SU-DHL-6 (cell line): ENCODE measurements at regions not wholly inside any gene's neighbourhood (a gene's known extent, or its start where the extent isn't known, plus 50 kb on each side); places are given as distances from the start of the nearest gene placed in this dataset.

ENCODE experiments used
- H2AFZ ChIP-seq: fragments of 200-600 bp; sonication (generic); 2 replicates; pipeline ENCODE4 v1.6.1; 2014; ENCODE audit warnings: low read depth, mild to moderate bottlenecking, moderate library complexity, mixed read lengths, antibody characterized with exemption, low read length; ENCODE audit not compliant: severe bottlenecking
- H3F3A ChIP-seq: fragments of 200-600 bp; shearing (Covaris generic); 2 replicates; pipeline ENCODE4 v1.6.0; 2016; ENCODE audit warnings: antibody characterized with exemption, mild to moderate bottlenecking; ENCODE audit not compliant: insufficient read depth
- H3K27ac ChIP-seq: fragments of 200-600 bp; sonication (generic); 2 replicates; pipeline ENCODE4 v1.5.1; 2016; ENCODE audit warnings: low read depth, mild to moderate bottlenecking, low read length, moderate library complexity, mixed read lengths
- H3K27me3 ChIP-seq: fragments of 200-600 bp; sonication (generic), shearing (Covaris generic); 2 replicates; pipeline ENCODE4 v1.6.0; 2014; ENCODE audit warnings: mild to moderate bottlenecking, low read length
- H3K36me3 ChIP-seq: fragments of 200-600 bp; sonication (generic); 2 replicates; pipeline ENCODE4 v1.6.1; 2014; ENCODE audit warnings: mild to moderate bottlenecking, low read length, mixed read lengths
- H3K4me2 ChIP-seq: fragments of 300-600, 200-600 bp; shearing (Covaris generic), sonication (generic); 2 replicates; pipeline ENCODE4 v1.6.0; 2014; ENCODE audit warnings: low read length, low read depth, mild to moderate bottlenecking; ENCODE audit not compliant: poor library complexity, severe bottlenecking
- H3K4me3 ChIP-seq: fragments of 200-600 bp; sonication (generic); 2 replicates; pipeline ENCODE4 v1.5.1; 2014; ENCODE audit warnings: antibody characterized with exemption, low read length, mild to moderate bottlenecking, mixed read lengths; ENCODE audit not compliant: insufficient read depth, poor library complexity, severe bottlenecking
- H3K79me2 ChIP-seq: fragments of 200-600 bp; sonication (generic); 2 replicates; pipeline ENCODE4 v1.6.1; 2014; ENCODE audit warnings: mild to moderate bottlenecking, low read length, moderate library complexity; ENCODE audit not compliant: insufficient read depth
- H3K9ac ChIP-seq: fragments of 200-600 bp; sonication (generic); 2 replicates; pipeline ENCODE4 v1.7.0; 2014; ENCODE audit warnings: mild to moderate bottlenecking, low read length
- H3K9me2 ChIP-seq: fragments of 200-600 bp; sonication (generic); replicated peaks from 2 replicates; pipeline ENCODE4 v1.6.1; 2014; ENCODE audit warnings: low read length; ENCODE audit not compliant: insufficient read depth
- H3K9me3 ChIP-seq: fragments of 200-600 bp; sonication (generic); 2 replicates; pipeline ENCODE4 v1.6.1; 2014; ENCODE audit warnings: low read length, mixed read lengths; ENCODE audit not compliant: insufficient read depth
- H4K20me1 ChIP-seq: fragments of 200-600 bp; sonication (generic); 2 replicates; pipeline ENCODE4 v1.6.1; 2014; ENCODE audit warnings: low read depth, mild to moderate bottlenecking, antibody characterized with exemption, low read length, moderate library complexity, mixed read lengths
- EZH2phosphoT487 ChIP-seq: fragments of 200-600 bp; sonication (generic), shearing (Covaris generic); conservative IDR thresholded peaks from 2 replicates; pipeline ENCODE4 v1.6.1; 2018; ENCODE audit warnings: mild to moderate bottlenecking, antibody characterized with exemption, low read length, moderate library complexity, mixed read lengths
- TF ChIP-seq, protein P1 (sequence below): fragments of 200-600 bp; sonication (generic); IDR thresholded peaks from one replicate; pipeline ENCODE4 v1.5.1; 2017; ENCODE audit warnings: antibody characterized with exemption, mild to moderate bottlenecking, low read length, moderate library complexity; ENCODE audit not compliant: insufficient read depth, poor library complexity, severe bottlenecking

GRCh38 chr4:137703195-137703594 lies 170.9 kb upstream of the PCDH18 start:
- H3K9me2 ChIP-seq, result no peaks in the 10 kb centered on the region
- H2AFZ ChIP-seq, result no peak overlapping the region
- no peaks in the 10 kb centered on the region for H3K79me2 ChIP-seq
- H3K9me3 ChIP-seq, result no peaks in the 10 kb centered on the region
- TF ChIP-seq, protein P1, sequence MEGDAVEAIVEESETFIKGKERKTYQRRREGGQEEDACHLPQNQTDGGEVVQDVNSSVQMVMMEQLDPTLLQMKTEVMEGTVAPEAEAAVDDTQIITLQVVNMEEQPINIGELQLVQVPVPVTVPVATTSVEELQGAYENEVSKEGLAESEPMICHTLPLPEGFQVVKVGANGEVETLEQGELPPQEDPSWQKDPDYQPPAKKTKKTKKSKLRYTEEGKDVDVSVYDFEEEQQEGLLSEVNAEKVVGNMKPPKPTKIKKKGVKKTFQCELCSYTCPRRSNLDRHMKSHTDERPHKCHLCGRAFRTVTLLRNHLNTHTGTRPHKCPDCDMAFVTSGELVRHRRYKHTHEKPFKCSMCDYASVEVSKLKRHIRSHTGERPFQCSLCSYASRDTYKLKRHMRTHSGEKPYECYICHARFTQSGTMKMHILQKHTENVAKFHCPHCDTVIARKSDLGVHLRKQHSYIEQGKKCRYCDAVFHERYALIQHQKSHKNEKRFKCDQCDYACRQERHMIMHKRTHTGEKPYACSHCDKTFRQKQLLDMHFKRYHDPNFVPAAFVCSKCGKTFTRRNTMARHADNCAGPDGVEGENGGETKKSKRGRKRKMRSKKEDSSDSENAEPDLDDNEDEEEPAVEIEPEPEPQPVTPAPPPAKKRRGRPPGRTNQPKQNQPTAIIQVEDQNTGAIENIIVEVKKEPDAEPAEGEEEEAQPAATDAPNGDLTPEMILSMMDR, result no peak
- TF ChIP-seq EZH2phosphoT487, result no peak
- no peaks in the 10 kb centered on the region for H4K20me1 ChIP-seq
- H3K27ac ChIP-seq, result no peak overlapping the region
- no peak overlapping the region for H3K4me3 ChIP-seq
- no peaks in the 10 kb centered on the region for H3K27me3 ChIP-seq
- no peak overlapping the region for H3K9ac ChIP-seq
- H3K36me3 ChIP-seq, result no peaks in the 10 kb centered on the region
- H3K4me2 ChIP-seq, result no peak overlapping the region
- no peaks in the 10 kb centered on the region for H3F3A ChIP-seq

- Histone ChIP-seq H3K79me2 (no peaks in the 10 kb centered on the region), H3K36me3 (no peaks in the 10 kb centered on the region), H3K27me3 (no peaks in the 10 kb centered on the region), H2AFZ (no peak overlapping the region), H3K9me2 (no peaks in the 10 kb centered on the region), H3K27ac (no peak overlapping the region), H3K4me3 (no peak overlapping the region), H3K9ac (no peak overlapping the region), H3F3A (no peaks in the 10 kb centered on the region), H3K4me2 (no peak overlapping the region), H3K9me3 (no peaks in the 10 kb centered on the region), H4K20me1 (no peaks in the 10 kb centered on the region)
- TF ChIP-seq EZH2phosphoT487, result no peak
- TF ChIP-seq, protein P1, result no peak
Observed at GRCh38 chr4:137702512-137702911, 170.2 kb upstream of the PCDH18 start.

DNA sequence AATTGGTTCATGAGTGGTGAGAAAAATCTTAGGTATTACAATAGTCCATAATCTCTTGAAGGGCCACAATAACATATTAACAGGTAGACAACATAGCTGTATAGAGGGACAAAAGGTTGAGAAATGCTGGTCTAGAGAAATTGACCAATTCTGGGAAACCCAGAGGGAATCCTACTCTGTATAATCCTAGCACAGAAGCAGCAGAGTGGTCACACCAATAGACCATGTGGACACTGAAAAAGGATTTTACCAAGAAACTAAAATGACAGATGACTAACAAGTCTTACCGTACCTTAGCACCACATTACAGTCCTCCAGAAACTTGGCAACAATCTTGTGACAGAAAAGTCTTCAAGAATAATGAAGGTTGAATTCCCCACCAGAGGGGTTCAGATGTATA lies 169.1 kb upstream of the PCDH18 start:
- Histone ChIP-seq H3K4me2 (no peak overlapping the region), H3K27ac (no peak overlapping the region), H4K20me1 (no peaks in the 10 kb centered on the region), H3K4me3 (no peak overlapping the region), H3K9ac (no peak overlapping the region), H3K9me3 (no peaks in the 10 kb centered on the region), H3K79me2 (no peaks in the 10 kb centered on the region), H2AFZ (no peak overlapping the region), H3K36me3 (no peaks in the 10 kb centered on the region), H3K9me2 (no peaks in the 10 kb centered on the region), H3K27me3 (no peaks in the 10 kb centered on the region), H3F3A (no peaks in the 10 kb centered on the region)
- TF ChIP-seq, protein P1, result no peak
- TF ChIP-seq EZH2phosphoT487, result no peak
